Fibroblast of lung (primary cell): ENCODE measurements at regions not wholly inside any gene's neighbourhood (a gene's known extent, or its start where the extent isn't known, plus 50 kb on each side); places are given as distances from the start of the nearest gene placed in this dataset.

Experiments used
- DNase-seq, 2 donors: peaks; one replicate each; pipeline versions ENCODE4 v3.0.0 to v3.0.0-alpha.2; 2010; ENCODE audit warnings: low read depth in 2 of 2
- H2AFZ ChIP-seq: 2 replicates; pipeline ENCODE4 v1.5.1; 2012; ENCODE audit warnings: low read length, control low read depth, inconsistent platforms
- H3K27ac ChIP-seq: 2 replicates; pipeline ENCODE4 v1.5.1; 2011; ENCODE audit warnings: low read length, control low read depth; ENCODE audit not compliant: insufficient read depth
- H3K27me3 ChIP-seq: 2 replicates; pipeline ENCODE4 v1.5.1; 2011; ENCODE audit warnings: mild to moderate bottlenecking, low read length; ENCODE audit not compliant: control insufficient read depth, insufficient read depth
- H3K36me3 ChIP-seq: 2 replicates; pipeline ENCODE4 v1.5.1; 2011; ENCODE audit warnings: low read length; ENCODE audit not compliant: control insufficient read depth, insufficient read depth
- H3K4me1 ChIP-seq: 2 replicates; pipeline ENCODE4 v1.5.1; 2011; ENCODE audit warnings: low read length; ENCODE audit not compliant: control insufficient read depth, insufficient read depth; ENCODE audit errors: extremely low read depth
- H3K4me2 ChIP-seq: 2 replicates; pipeline ENCODE4 v1.5.1; 2011; ENCODE audit warnings: low read length, control low read depth; ENCODE audit not compliant: insufficient read depth; ENCODE audit errors: extremely low read depth
- H3K4me3 ChIP-seq, 4 experiments: fragments of 200-600 bp in 1 of 4; sonication (generic) in 1 of 4; replicated peaks in 1 of 4; 2 replicates each; pipeline ENCODE4 v1.5.1; 2011 to 2016; ENCODE audit warnings: low read length in 4 of 4, low read depth in 3 of 4, mild to moderate bottlenecking in 3 of 4, control low read depth in 2 of 4, inconsistent platforms in 1 of 4, mixed read lengths in 1 of 4; ENCODE audit not compliant: insufficient read depth in 1 of 4; ENCODE audit errors: control extremely low read depth in 1 of 4
- H3K79me2 ChIP-seq: 2 replicates; pipeline ENCODE4 v1.5.1; 2012; ENCODE audit warnings: mild to moderate bottlenecking, low read length, inconsistent platforms; ENCODE audit not compliant: control insufficient read depth, insufficient read depth
- H3K9ac ChIP-seq: 2 replicates; pipeline ENCODE4 v1.5.1; 2011; ENCODE audit warnings: mild to moderate bottlenecking, low read length, control low read depth; ENCODE audit not compliant: insufficient read depth
- H3K9me3 ChIP-seq: 2 replicates; pipeline ENCODE4 v1.5.1; 2012; ENCODE audit warnings: low read depth, low read length; ENCODE audit not compliant: control insufficient read depth, insufficient read depth
- H4K20me1 ChIP-seq: 2 replicates; pipeline ENCODE4 v1.5.1; 2011; ENCODE audit warnings: low read length; ENCODE audit not compliant: control insufficient read depth, insufficient read depth; ENCODE audit errors: extremely low read depth
- CTCF ChIP-seq, 2 donors: IDR thresholded peaks in 1 of 2; conservative IDR thresholded peaks in 1 of 2; 1 replicate in 1 of 2; 2 replicates in 1 of 2; pipeline ENCODE4 v1.5.1; 2011 to 2012; ENCODE audit warnings: low read length in 2 of 2, control low read depth in 1 of 2, inconsistent platforms in 1 of 2, low read depth in 1 of 2, mild to moderate bottlenecking in 1 of 2
- EZH2 ChIP-seq: IDR thresholded peaks from 2 replicates; pipeline ENCODE4 v1.5.1; 2012; ENCODE audit warnings: low read length, control low read depth, mild to moderate bottlenecking; ENCODE audit errors: missing control alignments

- Histone ChIP-seq H3K4me2 (no peak overlapping the region), H3K4me3 (no peak overlapping the region), H3K9ac (no peak overlapping the region), H2AFZ (no peak overlapping the region), H3K4me1 (peaks cover 3% of the 10 kb centered on the region), H3K27ac (no peak overlapping the region), H3K27me3 (no peaks in the 10 kb centered on the region), H3K9me3 (no peaks in the 10 kb centered on the region), H4K20me1 (no peaks in the 10 kb centered on the region), H3K79me2 (no peaks in the 10 kb centered on the region), H3K36me3 (no peaks in the 10 kb centered on the region)
- no peak for TF ChIP-seq EZH2
- no peak for TF ChIP-seq CTCF (conservative IDR thresholded peaks at IDR 0.05 in 1 of 2, IDR thresholded peaks at IDR 0.05 in 1 of 2; ENCODE audit: low read depth in 1 of 2, low read length in 2 of 2)
- DNase-seq, result no peak
These were observed 77.9 kb upstream of the ZBTB18 start for GRCh38 chr1:243973169-243973568.

- TF ChIP-seq CTCF (conservative IDR thresholded peaks at IDR 0.05 in 1 of 2, IDR thresholded peaks at IDR 0.05 in 1 of 2; ENCODE audit: low read depth in 1 of 2, low read length in 2 of 2), result no peak
- TF ChIP-seq EZH2, result no peak
- Histone ChIP-seq H3K36me3 (no peaks in the 10 kb centered on the region), H3K4me3 (no peak overlapping the region), H3K27ac (no peak overlapping the region), H3K9ac (no peak overlapping the region), H2AFZ (no peak overlapping the region), H3K4me1 (peaks cover 5% of the 10 kb centered on the region), H4K20me1 (no peaks in the 10 kb centered on the region), H3K79me2 (no peaks in the 10 kb centered on the region), H3K27me3 (no peaks in the 10 kb centered on the region), H3K4me2 (no peak overlapping the region), H3K9me3 (no peaks in the 10 kb centered on the region)
- no peak for DNase-seq
These were observed 81.0 kb upstream of the ZBTB18 start for GRCh38 chr1:243970077-243970476.

GRCh38 chr1:243968413-243968812 is 82.7 kb upstream of the ZBTB18 start:
- no peaks in the 10 kb centered on the region for H3K36me3 ChIP-seq
- no peak overlapping the region for H3K4me3 ChIP-seq
- TF ChIP-seq EZH2 (no peak), CTCF (conservative IDR thresholded peaks at IDR 0.05 in 1 of 2, IDR thresholded peaks at IDR 0.05 in 1 of 2; ENCODE audit: low read depth in 1 of 2, low read length in 2 of 2) (no peak)
- H2AFZ ChIP-seq, result peak overlapping the region; percentile 70
- H3K4me2 ChIP-seq, result peak overlapping the region; percentile 57
- H3K79me2 ChIP-seq, result no peaks in the 10 kb centered on the region
- H3K27me3 ChIP-seq, result no peaks in the 10 kb centered on the region
- peaks cover 5% of the 10 kb centered on the region for H3K4me1 ChIP-seq
- no peaks in the 10 kb centered on the region for H4K20me1 ChIP-seq
- H3K9ac ChIP-seq, result no peak overlapping the region
- no peak overlapping the region for H3K27ac ChIP-seq
- no peaks in the 10 kb centered on the region for H3K9me3 ChIP-seq
- peak in 1 of 2 donors; percentile 62 for DNase-seq
